HG03457 (cell line): ENCODE measurements at regions not wholly inside any gene's neighbourhood (a gene's known extent, or its start where the extent isn't known, plus 50 kb on each side); places are given as distances from the start of the nearest gene placed in this dataset.

Experiments used
- ATAC-seq: cut with Tn5 transposase; IDR thresholded peaks from one replicate; pipeline ENCODE4 v1.9.1; 2021; ENCODE audit warnings: moderate number of reproducible peaks; ENCODE audit not compliant: unreplicated experiment

DNA sequence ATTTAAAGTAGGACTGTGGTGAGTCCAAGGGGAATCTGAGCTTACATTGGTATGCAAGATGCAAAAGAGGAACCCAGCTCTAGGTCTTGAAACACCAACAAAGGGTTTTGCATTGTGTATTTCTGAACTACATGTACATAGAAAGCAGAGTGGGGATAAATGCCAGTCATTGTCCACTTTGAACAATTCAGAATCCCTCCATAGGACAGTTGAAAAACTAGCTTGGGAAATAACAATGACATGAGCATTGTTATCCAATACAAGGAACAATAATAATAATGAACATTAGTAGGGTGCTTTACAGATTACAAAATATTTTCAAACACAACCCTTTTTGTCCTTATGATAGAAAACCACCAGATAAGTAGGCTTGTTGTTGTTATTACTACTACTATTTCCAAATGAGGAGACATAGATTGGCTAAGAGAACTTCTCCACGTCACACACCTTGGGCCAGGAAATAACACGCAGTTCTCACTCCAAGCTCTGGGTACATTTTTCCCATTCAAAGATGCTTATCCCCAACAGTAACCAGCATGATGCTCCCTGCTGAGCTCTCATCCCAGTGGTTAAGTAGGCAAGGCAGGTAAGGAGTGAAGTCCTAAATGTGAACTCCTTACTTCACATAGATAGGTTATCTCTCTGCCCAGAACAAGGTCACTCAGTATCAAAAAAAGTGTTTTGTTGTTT is 51.7 kb upstream of the RASSF8 start:
- no peak for ATAC-seq
